ENCODE measurements at regions not wholly inside any gene's neighbourhood (a gene's known extent, or its start where the extent isn't known, plus 50 kb on each side); places are given as distances from the start of the nearest gene placed in this dataset.

DNA sequence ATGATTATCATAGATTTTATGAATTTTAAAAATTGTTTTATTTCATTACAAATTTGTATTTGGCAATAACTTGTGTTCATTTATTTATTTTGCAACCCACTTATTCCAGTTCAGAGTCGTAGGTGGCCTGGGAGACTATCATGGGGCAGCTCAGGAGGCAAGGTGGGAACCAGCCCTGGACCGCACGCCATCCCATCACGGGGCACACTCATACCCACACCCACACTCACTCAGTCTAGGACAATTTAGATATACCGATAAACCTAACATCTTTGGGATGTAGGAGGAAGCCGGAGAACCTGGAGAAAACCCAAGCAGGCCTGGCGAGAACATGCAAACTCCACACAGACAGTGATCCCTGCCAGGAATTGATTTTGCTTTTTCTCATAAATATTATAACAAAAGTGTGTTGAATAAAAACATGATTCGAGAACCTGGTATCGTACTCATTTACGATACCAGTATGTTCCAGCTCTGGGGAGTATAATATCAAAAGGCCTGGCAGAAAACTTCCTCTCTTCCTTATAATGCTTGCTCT, 205.3 kb downstream of the NFKBIZ start:
- Mint-ChIP-seq H3K27me3 (ENCODE audit: low read depth) (no peaks in the 10 kb centered on the region), H3K27ac (ENCODE audit: unreplicated experiment) (no peak overlapping the region), H3K4me1 (ENCODE audit: low read depth) (no peaks in the 10 kb centered on the region), H3K9me3 (ENCODE audit: low read depth) (peaks cover 4% of the 10 kb centered on the region), H3K4me3 (ENCODE audit: unreplicated experiment) (no peak overlapping the region), H3K36me3 (ENCODE audit: low read depth) (peaks cover 3% of the 10 kb centered on the region)
- TF ChIP-seq CTCF (IDR thresholded peaks at IDR 0.05): no peak
- DNase-seq (ENCODE audit: low spot score): no peak

GRCh38 chr3:102057781-102058421, 208.6 kb downstream of the NFKBIZ start:
- no peak for DNase-seq (ENCODE audit: low spot score)
- no peaks in the 10 kb centered on the region for H3K36me3 Mint-ChIP-seq (ENCODE audit: low read depth)
- no peak for TF ChIP-seq CTCF (IDR thresholded peaks at IDR 0.05)
- H3K4me3 Mint-ChIP-seq (ENCODE audit: unreplicated experiment): no peak overlapping the region
- H3K27ac Mint-ChIP-seq (ENCODE audit: unreplicated experiment): no peak overlapping the region
- no peaks in the 10 kb centered on the region for H3K9me3 Mint-ChIP-seq (ENCODE audit: low read depth)
- no peaks in the 10 kb centered on the region for H3K4me1 Mint-ChIP-seq (ENCODE audit: low read depth)
- no peaks in the 10 kb centered on the region for H3K27me3 Mint-ChIP-seq (ENCODE audit: low read depth)

DNA sequence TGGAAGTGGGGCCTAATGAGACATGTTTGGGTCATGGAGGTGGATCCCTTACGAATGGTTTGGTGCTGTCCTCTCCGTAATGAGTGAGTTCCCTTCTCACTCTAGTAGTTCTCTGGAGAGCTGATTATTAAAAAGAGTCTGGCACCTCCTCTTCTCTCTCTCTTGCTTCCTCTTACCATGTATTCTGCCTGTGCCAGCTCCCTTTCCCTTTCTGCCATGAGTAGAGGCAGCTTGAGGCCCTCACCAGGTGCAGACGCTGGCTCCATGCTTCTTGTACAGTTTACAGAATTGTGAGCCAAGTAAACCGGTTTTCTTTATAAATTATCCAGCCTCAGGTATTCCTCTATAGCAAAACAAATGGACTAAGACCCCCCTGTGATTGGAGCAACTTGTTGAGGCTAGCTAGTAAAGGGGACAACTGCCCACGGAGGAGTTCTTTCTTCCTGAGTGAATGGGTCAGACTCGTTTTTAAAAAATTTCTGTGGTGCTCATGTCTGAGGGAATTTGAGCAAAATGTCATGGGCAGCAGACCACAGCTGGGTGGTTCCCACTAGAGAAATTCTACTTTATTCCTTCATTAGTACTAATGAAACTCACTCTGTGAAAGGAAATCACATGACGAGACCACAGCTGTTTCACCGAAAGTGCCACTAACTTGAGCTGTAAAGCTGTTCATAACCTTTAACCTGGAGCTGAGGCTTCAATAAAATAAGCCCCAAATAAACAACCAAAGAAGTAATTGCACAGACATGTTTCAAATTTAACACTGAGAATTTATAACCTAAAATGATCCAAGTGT, 210.0 kb downstream of the NFKBIZ start:
- Mint-ChIP-seq H3K27ac (ENCODE audit: unreplicated experiment) (no peak overlapping the region), H3K9me3 (ENCODE audit: low read depth) (no peaks in the 10 kb centered on the region), H3K27me3 (ENCODE audit: low read depth) (no peaks in the 10 kb centered on the region), H3K4me3 (ENCODE audit: unreplicated experiment) (no peak overlapping the region), H3K36me3 (ENCODE audit: low read depth) (no peaks in the 10 kb centered on the region), H3K4me1 (ENCODE audit: low read depth) (no peaks in the 10 kb centered on the region)
- DNase-seq (ENCODE audit: low spot score): no peak
- no peak for TF ChIP-seq CTCF (IDR thresholded peaks at IDR 0.05)

- no peaks in the 10 kb centered on the region for H3K9me3 Mint-ChIP-seq (ENCODE audit: low read depth)
- no peak overlapping the region for H3K4me3 Mint-ChIP-seq (ENCODE audit: unreplicated experiment)
- H3K4me1 Mint-ChIP-seq (ENCODE audit: low read depth): no peaks in the 10 kb centered on the region
- DNase-seq (ENCODE audit: low spot score): no peak
- no peaks in the 10 kb centered on the region for H3K36me3 Mint-ChIP-seq (ENCODE audit: low read depth)
- no peaks in the 10 kb centered on the region for H3K27me3 Mint-ChIP-seq (ENCODE audit: low read depth)
- no peak overlapping the region for H3K27ac Mint-ChIP-seq (ENCODE audit: unreplicated experiment)
- TF ChIP-seq CTCF (IDR thresholded peaks at IDR 0.05): no peak
These were observed 211.5 kb downstream of the NFKBIZ start for GRCh38 chr3:102060814-102061213.

GRCh38 chr3:102063572-102063971, 214.3 kb downstream of the NFKBIZ start:
- no peaks in the 10 kb centered on the region for H3K36me3 Mint-ChIP-seq (ENCODE audit: low read depth)
- H3K9me3 Mint-ChIP-seq (ENCODE audit: low read depth): no peaks in the 10 kb centered on the region
- TF ChIP-seq CTCF (IDR thresholded peaks at IDR 0.05): no peak
- peak; percentile 65 for DNase-seq (ENCODE audit: low spot score)
- no peaks in the 10 kb centered on the region for H3K27me3 Mint-ChIP-seq (ENCODE audit: low read depth)
- no peak overlapping the region for H3K27ac Mint-ChIP-seq (ENCODE audit: unreplicated experiment)
- H3K4me1 Mint-ChIP-seq (ENCODE audit: low read depth): peaks cover 13% of the 10 kb centered on the region
- no peak overlapping the region for H3K4me3 Mint-ChIP-seq (ENCODE audit: unreplicated experiment)

Measured in chondrocyte (in vitro differentiated cells).